22Rv1 (cell line): ENCODE measurements at regions not wholly inside any gene's neighbourhood (a gene's known extent, or its start where the extent isn't known, plus 50 kb on each side); places are given as distances from the start of the nearest gene placed in this dataset.

Source experiments
- ZFX ChIP-seq: fragments of 450-650 bp; IDR thresholded peaks from 2 replicates; pipeline ENCODE4 v1.6.1; 2017; ENCODE audit warnings: antibody characterized with exemption, borderline replicate concordance
- TF ChIP-seq, protein P1 (sequence below): fragments of 450-650 bp; IDR thresholded peaks from 2 replicates; pipeline ENCODE4 v1.5.1; 2017; ENCODE audit warnings: mild to moderate bottlenecking

- TF ChIP-seq, protein P1, sequence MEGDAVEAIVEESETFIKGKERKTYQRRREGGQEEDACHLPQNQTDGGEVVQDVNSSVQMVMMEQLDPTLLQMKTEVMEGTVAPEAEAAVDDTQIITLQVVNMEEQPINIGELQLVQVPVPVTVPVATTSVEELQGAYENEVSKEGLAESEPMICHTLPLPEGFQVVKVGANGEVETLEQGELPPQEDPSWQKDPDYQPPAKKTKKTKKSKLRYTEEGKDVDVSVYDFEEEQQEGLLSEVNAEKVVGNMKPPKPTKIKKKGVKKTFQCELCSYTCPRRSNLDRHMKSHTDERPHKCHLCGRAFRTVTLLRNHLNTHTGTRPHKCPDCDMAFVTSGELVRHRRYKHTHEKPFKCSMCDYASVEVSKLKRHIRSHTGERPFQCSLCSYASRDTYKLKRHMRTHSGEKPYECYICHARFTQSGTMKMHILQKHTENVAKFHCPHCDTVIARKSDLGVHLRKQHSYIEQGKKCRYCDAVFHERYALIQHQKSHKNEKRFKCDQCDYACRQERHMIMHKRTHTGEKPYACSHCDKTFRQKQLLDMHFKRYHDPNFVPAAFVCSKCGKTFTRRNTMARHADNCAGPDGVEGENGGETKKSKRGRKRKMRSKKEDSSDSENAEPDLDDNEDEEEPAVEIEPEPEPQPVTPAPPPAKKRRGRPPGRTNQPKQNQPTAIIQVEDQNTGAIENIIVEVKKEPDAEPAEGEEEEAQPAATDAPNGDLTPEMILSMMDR: no peak
- TF ChIP-seq ZFX: no peak
Measured at GRCh38 chr10:63758080-63758479, 236.9 kb downstream of the REEP3 start.
